ENCODE measurements at regions not wholly inside any gene's neighbourhood (a gene's known extent, or its start where the extent isn't known, plus 50 kb on each side); places are given as distances from the start of the nearest gene placed in this dataset.

- TF ChIP-seq TAF1 (IDR thresholded peaks at IDR 0.05; ENCODE audit: borderline replicate concordance, low read depth, low read length) (no peak), POLR2AphosphoS5 (IDR thresholded peaks at IDR 0.05; ENCODE audit: low read depth, low read length) (no peak), POLR2A (IDR thresholded peaks at IDR 0.05; ENCODE audit: low read depth, low read length) (no peak)
These were observed 164.2 kb downstream of the POLR2M start for GRCh38 chr15:57870667-57871066.
